Neural cell (in vitro differentiated cells): ENCODE measurements at regions not wholly inside any gene's neighbourhood (a gene's known extent, or its start where the extent isn't known, plus 50 kb on each side); places are given as distances from the start of the nearest gene placed in this dataset.
"Not testable (repeated sequence)": the region's sequence is repeated elsewhere in the genome, so short reads cannot be mapped to it uniquely, and the experiment has no call there.

Experiments
- H2AFZ ChIP-seq: fragments of 200-600, 300-800 bp; sonication (generic), shearing (Covaris generic); 2 replicates; pipeline ENCODE4 v1.6.0; 2014; ENCODE audit warnings: low read depth, mild to moderate bottlenecking, antibody characterized with exemption, low read length, moderate library complexity
- H3F3A ChIP-seq: fragments of 200-600 bp; shearing (Covaris generic); 2 replicates; pipeline ENCODE4 v1.6.1; 2016; ENCODE audit warnings: mild to moderate bottlenecking, moderate library complexity, mixed read lengths, antibody characterized with exemption, low read length; ENCODE audit not compliant: insufficient read depth, poor library complexity, severe bottlenecking
- H3K27ac ChIP-seq: fragments of 200-600, 300-800 bp; sonication (generic), shearing (Covaris generic); 2 replicates; pipeline ENCODE4 v1.5.1; 2014; ENCODE audit warnings: mild to moderate bottlenecking, low read length, moderate library complexity
- H3K27me3 ChIP-seq: fragments of 300-800, 200-600 bp; sonication (generic), shearing (Covaris generic); 2 replicates; pipeline ENCODE4 v1.6.0; 2014; ENCODE audit warnings: mild to moderate bottlenecking, low read depth, low read length, moderate library complexity; ENCODE audit not compliant: insufficient read depth
- H3K36me3 ChIP-seq: fragments of 300-800, 200-600 bp; sonication (generic), shearing (Covaris generic); 2 replicates; pipeline ENCODE4 v1.5.1; 2014; ENCODE audit warnings: mild to moderate bottlenecking, antibody characterized with exemption, low read length, moderate library complexity; ENCODE audit not compliant: insufficient read depth
- H3K4me2 ChIP-seq: fragments of 300-800, 200-600 bp; sonication (generic), shearing (Covaris generic); 2 replicates; pipeline ENCODE4 v1.6.0; 2014; ENCODE audit warnings: mild to moderate bottlenecking, low read length
- H3K4me3 ChIP-seq: fragments of 300-800, 200-600 bp; sonication (generic), shearing (Covaris generic); 2 replicates; pipeline ENCODE4 v1.5.1; 2014; ENCODE audit warnings: mild to moderate bottlenecking, low read length, moderate library complexity
- H3K79me2 ChIP-seq: fragments of 200-600 bp; shearing (Covaris generic); replicated peaks from 2 replicates; pipeline ENCODE4 v1.6.0; 2014; ENCODE audit warnings: mild to moderate bottlenecking, low read length, moderate library complexity; ENCODE audit not compliant: insufficient read depth
- H3K9ac ChIP-seq: fragments of 300-800, 200-600 bp; sonication (generic), shearing (Covaris generic); 2 replicates; pipeline ENCODE4 v1.6.1; 2016; ENCODE audit warnings: mild to moderate bottlenecking, low read length, mixed read lengths
- H3K9me2 ChIP-seq: fragments of 200-600 bp; shearing (Covaris generic); 2 replicates; pipeline ENCODE4 v1.6.1; 2016; ENCODE audit warnings: mild to moderate bottlenecking, low read length, mixed read lengths; ENCODE audit not compliant: insufficient read depth
- H3K9me3 ChIP-seq: fragments of 200-600, 300-800 bp; sonication (generic), shearing (Covaris generic); 2 replicates; pipeline ENCODE4 v1.6.1; 2016; ENCODE audit warnings: mild to moderate bottlenecking, mixed run types, low read length, moderate library complexity, mixed read lengths
- H4K20me1 ChIP-seq: fragments of 200-600 bp; shearing (Covaris generic); 2 replicates; pipeline ENCODE4 v1.6.1; 2016; ENCODE audit warnings: mild to moderate bottlenecking, mixed run types; ENCODE audit not compliant: insufficient read depth
- CTCF ChIP-seq: fragments of 450-650 bp; IDR thresholded peaks from 2 replicates; pipeline ENCODE4 v1.5.1; 2014; ENCODE audit warnings: antibody characterized with exemption, mild to moderate bottlenecking, moderate library complexity; ENCODE audit not compliant: poor library complexity, severe bottlenecking
- EP300 ChIP-seq: fragments of 450-650 bp; conservative IDR thresholded peaks from 2 replicates; pipeline ENCODE4 v1.6.1; 2014; ENCODE audit warnings: antibody characterized with exemption, mild to moderate bottlenecking, moderate library complexity; ENCODE audit not compliant: poor library complexity, severe bottlenecking
- EZH2 ChIP-seq: fragments of 200-600, 300-800 bp; shearing (Covaris generic), sonication (generic); IDR thresholded peaks from 2 replicates; pipeline ENCODE4 v1.6.1; 2014; ENCODE audit warnings: antibody characterized with exemption, low read length, borderline replicate concordance, mild to moderate bottlenecking; ENCODE audit not compliant: insufficient read depth, poor library complexity, severe bottlenecking
- MXI1 ChIP-seq: fragments of 450-650 bp; conservative IDR thresholded peaks from 2 replicates; pipeline ENCODE4 v1.6.1; 2014; ENCODE audit warnings: antibody characterized with exemption, mild to moderate bottlenecking; ENCODE audit not compliant: poor library complexity, severe bottlenecking
- POLR2AphosphoS5 ChIP-seq: IDR thresholded peaks from 2 replicates; pipeline ENCODE4 v1.6.1; 2012
- RAD21 ChIP-seq: fragments of 450-650 bp; conservative IDR thresholded peaks from 2 replicates; pipeline ENCODE4 v1.6.1; 2014; ENCODE audit warnings: antibody characterized with exemption, mild to moderate bottlenecking, moderate library complexity
- SMC3 ChIP-seq: fragments of 450-650 bp; conservative IDR thresholded peaks from 2 replicates; pipeline ENCODE4 v1.6.1; 2014; ENCODE audit warnings: antibody characterized with exemption, mild to moderate bottlenecking, moderate library complexity; ENCODE audit not compliant: poor library complexity
- TAF1 ChIP-seq: IDR thresholded peaks from 2 replicates; pipeline ENCODE4 v1.6.1; 2012; ENCODE audit warnings: low read depth
- TF ChIP-seq, protein P1 (sequence below): IDR thresholded peaks from 2 replicates; pipeline ENCODE4 v1.6.1; 2012; ENCODE audit warnings: borderline replicate concordance

DNA sequence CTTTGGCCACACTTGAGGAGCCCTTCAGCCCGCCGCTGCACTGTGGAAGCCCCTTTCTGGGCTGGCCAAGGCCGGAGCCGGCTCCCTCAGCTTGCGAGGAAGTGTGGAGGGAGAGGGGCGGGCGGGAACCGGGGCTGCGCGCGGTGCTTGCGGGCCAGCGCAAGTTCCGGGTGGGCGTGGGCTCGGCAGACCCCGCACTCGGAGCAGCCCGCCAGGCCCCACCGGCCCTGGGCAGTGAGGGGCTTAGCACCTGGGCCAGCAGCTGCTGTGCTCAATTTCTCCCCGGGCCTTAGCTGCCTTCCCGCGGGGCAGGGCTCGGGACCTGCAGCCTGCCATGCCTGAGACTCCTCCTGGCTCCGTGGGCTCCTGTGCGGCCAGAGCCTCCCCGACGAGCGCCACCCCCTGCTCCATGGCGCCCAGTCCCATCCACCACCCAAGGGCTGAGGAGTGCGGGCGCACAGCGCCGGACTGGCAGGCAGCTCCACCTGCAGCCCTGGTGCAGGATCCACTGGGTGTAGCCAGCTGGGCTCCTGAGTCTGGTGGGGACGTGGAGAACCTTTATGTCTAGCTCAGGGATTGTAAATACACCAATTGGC, 129.2 kb downstream of the MRPL14 start:
- not testable (repeated sequence) for H3K27me3 ChIP-seq, H4K20me1 ChIP-seq, H3F3A ChIP-seq, H3K9me3 ChIP-seq, H3K9me2 ChIP-seq, H3K4me2 ChIP-seq, H3K79me2 ChIP-seq, H3K4me3 ChIP-seq, H3K36me3 ChIP-seq, H3K27ac ChIP-seq, H2AFZ ChIP-seq, H3K9ac ChIP-seq

DNA sequence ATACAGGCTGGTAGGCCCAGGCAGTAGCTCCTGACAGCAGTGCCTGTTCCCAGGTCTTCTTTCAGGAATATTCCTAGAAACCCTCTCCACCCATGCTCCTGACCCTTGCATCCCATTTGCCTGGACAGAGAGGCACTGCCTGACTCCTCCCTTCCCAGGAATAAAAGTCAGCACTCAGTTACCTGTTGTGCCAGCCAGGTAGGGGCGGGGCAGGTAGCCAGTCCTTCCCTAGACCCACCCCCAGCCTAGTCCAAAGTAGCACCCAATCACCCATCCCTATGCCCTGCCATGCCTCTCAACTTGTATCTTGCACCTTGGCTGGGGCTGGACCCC, 129.9 kb downstream of the MRPL14 start:
- Histone ChIP-seq H3K27ac (no peak overlapping the region), H3K9me3 (no peaks in the 10 kb centered on the region), H3K4me2 (no peak overlapping the region), H2AFZ (no peak overlapping the region), H3K79me2 (no peaks in the 10 kb centered on the region), H3K27me3 (no peaks in the 10 kb centered on the region), H3K9me2 (no peaks in the 10 kb centered on the region), H3F3A (no peaks in the 10 kb centered on the region), H4K20me1 (no peaks in the 10 kb centered on the region), H3K36me3 (no peaks in the 10 kb centered on the region), H3K9ac (no peak overlapping the region), H3K4me3 (no peak overlapping the region)
- no peak for TF ChIP-seq TAF1
- TF ChIP-seq SMC3 = no peak
- TF ChIP-seq EZH2 = no peak
- TF ChIP-seq EP300 = no peak

- Histone ChIP-seq H2AFZ (no peak overlapping the region), H3K9me2 (no peaks in the 10 kb centered on the region), H3K36me3 (no peaks in the 10 kb centered on the region), H3F3A (no peaks in the 10 kb centered on the region), H4K20me1 (no peaks in the 10 kb centered on the region), H3K4me2 (no peak overlapping the region), H3K9me3 (no peaks in the 10 kb centered on the region), H3K9ac (no peak overlapping the region), H3K4me3 (no peak overlapping the region), H3K79me2 (no peaks in the 10 kb centered on the region), H3K27ac (no peak overlapping the region), H3K27me3 (no peaks in the 10 kb centered on the region)
- no peak for TF ChIP-seq CTCF
- no peak for TF ChIP-seq TAF1
- TF ChIP-seq POLR2AphosphoS5 = no peak
- TF ChIP-seq SMC3 = no peak
- no peak for TF ChIP-seq EP300
- TF ChIP-seq, protein P1, sequence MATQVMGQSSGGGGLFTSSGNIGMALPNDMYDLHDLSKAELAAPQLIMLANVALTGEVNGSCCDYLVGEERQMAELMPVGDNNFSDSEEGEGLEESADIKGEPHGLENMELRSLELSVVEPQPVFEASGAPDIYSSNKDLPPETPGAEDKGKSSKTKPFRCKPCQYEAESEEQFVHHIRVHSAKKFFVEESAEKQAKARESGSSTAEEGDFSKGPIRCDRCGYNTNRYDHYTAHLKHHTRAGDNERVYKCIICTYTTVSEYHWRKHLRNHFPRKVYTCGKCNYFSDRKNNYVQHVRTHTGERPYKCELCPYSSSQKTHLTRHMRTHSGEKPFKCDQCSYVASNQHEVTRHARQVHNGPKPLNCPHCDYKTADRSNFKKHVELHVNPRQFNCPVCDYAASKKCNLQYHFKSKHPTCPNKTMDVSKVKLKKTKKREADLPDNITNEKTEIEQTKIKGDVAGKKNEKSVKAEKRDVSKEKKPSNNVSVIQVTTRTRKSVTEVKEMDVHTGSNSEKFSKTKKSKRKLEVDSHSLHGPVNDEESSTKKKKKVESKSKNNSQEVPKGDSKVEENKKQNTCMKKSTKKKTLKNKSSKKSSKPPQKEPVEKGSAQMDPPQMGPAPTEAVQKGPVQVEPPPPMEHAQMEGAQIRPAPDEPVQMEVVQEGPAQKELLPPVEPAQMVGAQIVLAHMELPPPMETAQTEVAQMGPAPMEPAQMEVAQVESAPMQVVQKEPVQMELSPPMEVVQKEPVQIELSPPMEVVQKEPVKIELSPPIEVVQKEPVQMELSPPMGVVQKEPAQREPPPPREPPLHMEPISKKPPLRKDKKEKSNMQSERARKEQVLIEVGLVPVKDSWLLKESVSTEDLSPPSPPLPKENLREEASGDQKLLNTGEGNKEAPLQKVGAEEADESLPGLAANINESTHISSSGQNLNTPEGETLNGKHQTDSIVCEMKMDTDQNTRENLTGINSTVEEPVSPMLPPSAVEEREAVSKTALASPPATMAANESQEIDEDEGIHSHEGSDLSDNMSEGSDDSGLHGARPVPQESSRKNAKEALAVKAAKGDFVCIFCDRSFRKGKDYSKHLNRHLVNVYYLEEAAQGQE = no peak
- TF ChIP-seq EZH2 = no peak
- TF ChIP-seq MXI1 = no peak
- no peak for TF ChIP-seq RAD21
These were observed 130.5 kb downstream of the MRPL14 start for GRCh38 chr6:43996618-43997344.
